Tibial artery (tissue), 4 donors: ENCODE measurements at regions not wholly inside any gene's neighbourhood (a gene's known extent, or its start where the extent isn't known, plus 50 kb on each side); places are given as distances from the start of the nearest gene placed in this dataset.

Experiments
- DNase-seq, 2 donors: peaks; one replicate each; pipeline ENCODE4 v3.0.0-alpha.2; 2019
- H3K27ac ChIP-seq, 2 donors: fragments of 200-600 bp; sonication (generic) in 1 of 2; 1 replicate in 1 of 2; 2 replicates in 1 of 2; pipeline ENCODE4 v1.5.1; 2018 to 2019; ENCODE audit warnings: mild to moderate bottlenecking in 1 of 2
- H3K27me3 ChIP-seq, 2 donors: fragments of 200-600 bp; sonication (generic) in 1 of 2; one replicate each; pipeline versions ENCODE4 v1.5.1 to v1.6.0; 2016 to 2019
- H3K36me3 ChIP-seq, 3 donors: fragments of 200-600 bp; sonication (generic) in 2 of 3; one replicate each; pipeline ENCODE4 v1.5.1; 2016 to 2019; ENCODE audit warnings: mild to moderate bottlenecking in 2 of 3
- H3K4me1 ChIP-seq, 4 donors: fragments of 200-600 bp; sonication (generic) in 2 of 4; 1 replicate in 3 of 4; 2 replicates in 1 of 4; pipeline ENCODE4 v1.5.1; 2016 to 2019
- H3K4me3 ChIP-seq, 2 donors: fragments of 200-600 bp; sonication (generic) in 1 of 2; 1 replicate in 1 of 2; 2 replicates in 1 of 2; pipeline ENCODE4 v1.5.1; 2018 to 2019; ENCODE audit warnings: mild to moderate bottlenecking in 2 of 2
- H3K9me3 ChIP-seq, 3 donors: fragments of 200-600 bp; sonication (generic) in 1 of 3; one replicate each; pipeline ENCODE4 v1.5.1; 2016 to 2019
- CTCF ChIP-seq, 2 experiments: fragments of 200-600 bp in 1 of 2; fragments of 450-650 bp in 1 of 2; IDR thresholded peaks; one replicate each; pipeline ENCODE4 v1.5.1; 2017 to 2019; ENCODE audit warnings: antibody characterized with exemption in 2 of 2, mild to moderate bottlenecking in 1 of 2, moderate library complexity in 1 of 2
- intact Hi-C: fragments of 100-400 bp; cut with DNase I; formaldehyde crosslinking; loops from one replicate; pipeline ENCODE4 v1.15.0; 2023; ENCODE audit warnings: low total_unique reads

GRCh38 chr12:87660291-87660690 is 368.9 kb downstream of the C12orf50 start:
- Histone ChIP-seq H3K9me3 (no peaks in the 10 kb centered on the region), H3K27ac (no peak overlapping the region), H3K36me3 (no peaks in the 10 kb centered on the region), H3K27me3 (no peaks in the 10 kb centered on the region), H3K4me3 (no peak overlapping the region), H3K4me1 (peaks cover 0 to 6% (median 0%) of the 10 kb centered on the region in 4 donors)
- TF ChIP-seq CTCF (IDR thresholded peaks at IDR 0.05) = no peak
- intact Hi-C loops = no loop called here
- DNase-seq = no peak

GRCh38 chr12:87656311-87656710 is 372.9 kb downstream of the C12orf50 start:
- intact Hi-C loops = loop anchor here (10.0 kb wide), 1 partner anchor 1032 kb away; no protein-coding TSS in a partner anchor
- Histone ChIP-seq H3K27me3 (no peaks in the 10 kb centered on the region), H3K36me3 (no peaks in the 10 kb centered on the region), H3K4me1 (no peaks in the 10 kb centered on the region), H3K4me3 (no peak overlapping the region), H3K27ac (no peak overlapping the region), H3K9me3 (no peaks in the 10 kb centered on the region)
- DNase-seq = no peak
- TF ChIP-seq CTCF (IDR thresholded peaks at IDR 0.05) = no peak

GRCh38 chr12:87651670-87652425 is 377.4 kb downstream of the C12orf50 start:
- no peak for TF ChIP-seq CTCF (IDR thresholded peaks at IDR 0.05)
- Histone ChIP-seq H3K9me3 (no peaks in the 10 kb centered on the region), H3K36me3 (no peaks in the 10 kb centered on the region), H3K27ac (no peak overlapping the region), H3K4me3 (no peak overlapping the region), H3K27me3 (no peaks in the 10 kb centered on the region), H3K4me1 (no peaks in the 10 kb centered on the region)
- intact Hi-C loops = loop anchor here (10.0 kb wide), 1 partner anchor 1027 kb away; no protein-coding TSS in a partner anchor
- no peak for DNase-seq

- intact Hi-C loops = no loop called here
- Histone ChIP-seq H3K4me3 (no peak overlapping the region), H3K27ac (no peak overlapping the region), H3K9me3 (no peaks in the 10 kb centered on the region), H3K27me3 (no peaks in the 10 kb centered on the region), H3K36me3 (no peaks in the 10 kb centered on the region), H3K4me1 (no peaks in the 10 kb centered on the region)
- DNase-seq = no peak
- TF ChIP-seq CTCF (IDR thresholded peaks at IDR 0.05) = no peak
These were observed 387.0 kb downstream of the C12orf50 start for GRCh38 chr12:87642245-87642644.

GRCh38 chr12:87618199-87618598 is 411.0 kb downstream of the C12orf50 start:
- Histone ChIP-seq H3K4me3 (no peak overlapping the region), H3K27me3 (no peaks in the 10 kb centered on the region), H3K4me1 (no peaks in the 10 kb centered on the region), H3K9me3 (no peaks in the 10 kb centered on the region), H3K27ac (no peak overlapping the region), H3K36me3 (no peaks in the 10 kb centered on the region)
- intact Hi-C loops = no loop called here
- no peak for DNase-seq
- TF ChIP-seq CTCF (IDR thresholded peaks at IDR 0.05) = no peak
